Vagina (tissue), 2 donors: ENCODE measurements at regions not wholly inside any gene's neighbourhood (a gene's known extent, or its start where the extent isn't known, plus 50 kb on each side); places are given as distances from the start of the nearest gene placed in this dataset.

Experiments used
- DNase-seq, 2 donors: peaks; one replicate each; pipeline ENCODE4 v3.0.0-alpha.2; 2017; ENCODE audit errors: extremely low spot score in 2 of 2
- H3K27ac ChIP-seq: fragments of 200-600 bp; sonication (generic); one replicate; pipeline ENCODE4 v1.5.1; 2019
- H3K27me3 ChIP-seq: fragments of 200-600 bp; sonication (generic); one replicate; pipeline ENCODE4 v1.5.1; 2019
- H3K36me3 ChIP-seq, 2 donors: fragments of 200-600 bp; sonication (generic); one replicate each; pipeline ENCODE4 v1.5.1; 2017 to 2019
- H3K4me1 ChIP-seq: fragments of 200-600 bp; sonication (generic); one replicate; pipeline ENCODE4 v1.5.1; 2019
- H3K4me3 ChIP-seq, 2 donors: fragments of 200-600 bp; sonication (generic); 1 replicate in 1 of 2; 2 replicates in 1 of 2; pipeline ENCODE4 v1.5.1; 2016 to 2019
- H3K9me3 ChIP-seq: fragments of 200-600 bp; sonication (generic); one replicate; pipeline ENCODE4 v1.5.1; 2019
- CTCF ChIP-seq, 3 experiments: fragments of 450-650 bp in 2 of 3; fragments of 200-600 bp in 1 of 3; sonication (generic) in 1 of 3; IDR thresholded peaks; one replicate each; pipeline ENCODE4 v1.5.1; 2017 to 2019; ENCODE audit warnings: antibody characterized with exemption in 3 of 3, mild to moderate bottlenecking in 2 of 3, moderate library complexity in 2 of 3
- POLR2A ChIP-seq, 2 donors: fragments of 450-650 bp; IDR thresholded peaks; one replicate each; pipeline ENCODE4 v1.6.1; 2017; ENCODE audit warnings: antibody characterized with exemption in 2 of 2, mild to moderate bottlenecking in 2 of 2, moderate library complexity in 2 of 2
- POLR2AphosphoS5 ChIP-seq, 2 donors: sonication (generic); formaldehyde crosslinking; IDR thresholded peaks; one replicate each; pipeline ENCODE4 v1.9.0; 2017; ENCODE audit warnings: antibody characterized with exemption in 2 of 2, mild to moderate bottlenecking in 2 of 2, low read depth in 1 of 2; ENCODE audit not compliant: insufficient read depth in 1 of 2
- intact Hi-C: fragments of 100-400 bp; cut with DNase I; formaldehyde crosslinking; loops from one replicate; pipeline ENCODE4 v1.15.1; 2023

GRCh38 chr10:78706726-78707540 is 361.8 kb upstream of the ZMIZ1 start:
- Histone ChIP-seq H3K27me3 (no peaks in the 10 kb centered on the region), H3K4me3 (no peak overlapping the region), H3K36me3 (no peaks in the 10 kb centered on the region), H3K27ac (no peak overlapping the region), H3K4me1 (no peaks in the 10 kb centered on the region), H3K9me3 (no peaks in the 10 kb centered on the region)
- no peak for DNase-seq
- intact Hi-C loops, result no loop called here
- TF ChIP-seq POLR2AphosphoS5 (IDR thresholded peaks at IDR 0.05; ENCODE audit: insufficient read depth in 1 of 2, low read depth in 1 of 2) (no peak), POLR2A (IDR thresholded peaks at IDR 0.05) (no peak), CTCF (IDR thresholded peaks at IDR 0.05) (no peak)

GRCh38 chr10:78707745-78708144 is 361.0 kb upstream of the ZMIZ1 start:
- H3K36me3 ChIP-seq, result no peaks in the 10 kb centered on the region
- no peak for DNase-seq
- H3K9me3 ChIP-seq, result no peaks in the 10 kb centered on the region
- H3K4me1 ChIP-seq, result no peaks in the 10 kb centered on the region
- no peaks in the 10 kb centered on the region for H3K27me3 ChIP-seq
- no peak overlapping the region for H3K4me3 ChIP-seq
- TF ChIP-seq POLR2AphosphoS5 (IDR thresholded peaks at IDR 0.05; ENCODE audit: insufficient read depth in 1 of 2, low read depth in 1 of 2) (no peak), POLR2A (IDR thresholded peaks at IDR 0.05) (no peak), CTCF (IDR thresholded peaks at IDR 0.05) (no peak)
- intact Hi-C loops, result no loop called here
- no peak overlapping the region for H3K27ac ChIP-seq

- TF ChIP-seq CTCF (IDR thresholded peaks at IDR 0.05) (no peak), POLR2A (IDR thresholded peaks at IDR 0.05) (no peak), POLR2AphosphoS5 (IDR thresholded peaks at IDR 0.05; ENCODE audit: insufficient read depth in 1 of 2, low read depth in 1 of 2) (no peak)
- Histone ChIP-seq H3K36me3 (no peaks in the 10 kb centered on the region), H3K4me3 (no peak overlapping the region), H3K27me3 (no peaks in the 10 kb centered on the region), H3K9me3 (no peaks in the 10 kb centered on the region), H3K27ac (no peak overlapping the region), H3K4me1 (no peaks in the 10 kb centered on the region)
- intact Hi-C loops, result no loop called here
- DNase-seq, result no peak
These were observed 356.6 kb upstream of the ZMIZ1 start for GRCh38 chr10:78712147-78712546.

GRCh38 chr10:78713659-78714058 is 355.1 kb upstream of the ZMIZ1 start:
- no peaks in the 10 kb centered on the region for H3K27me3 ChIP-seq
- TF ChIP-seq POLR2AphosphoS5 (IDR thresholded peaks at IDR 0.05; ENCODE audit: insufficient read depth in 1 of 2, low read depth in 1 of 2) (no peak), CTCF (IDR thresholded peaks at IDR 0.05) (no peak), POLR2A (IDR thresholded peaks at IDR 0.05) (no peak)
- no peaks in the 10 kb centered on the region for H3K4me1 ChIP-seq
- intact Hi-C loops, result no loop called here
- no peaks in the 10 kb centered on the region for H3K36me3 ChIP-seq
- no peaks in the 10 kb centered on the region for H3K9me3 ChIP-seq
- H3K4me3 ChIP-seq, result no peak overlapping the region
- no peak overlapping the region for H3K27ac ChIP-seq
- no peak for DNase-seq

- TF ChIP-seq POLR2AphosphoS5 (IDR thresholded peaks at IDR 0.05; ENCODE audit: insufficient read depth in 1 of 2, low read depth in 1 of 2) (no peak), CTCF (IDR thresholded peaks at IDR 0.05) (no peak), POLR2A (IDR thresholded peaks at IDR 0.05) (no peak)
- no peaks in the 10 kb centered on the region for H3K9me3 ChIP-seq
- DNase-seq, result no peak
- no peaks in the 10 kb centered on the region for H3K36me3 ChIP-seq
- H3K4me1 ChIP-seq, result no peaks in the 10 kb centered on the region
- no peak overlapping the region for H3K27ac ChIP-seq
- no peaks in the 10 kb centered on the region for H3K27me3 ChIP-seq
- H3K4me3 ChIP-seq, result no peak overlapping the region
- intact Hi-C loops, result no loop called here
These were observed 354.5 kb upstream of the ZMIZ1 start for GRCh38 chr10:78714225-78714624.
